Dendritic cell treated with granulocyte-macrophage colony-stimulating factor and Interleukin-4, amounts not matched to agents 40 ng/mL and 50 ng/mL, for 4 days (primary cell): ENCODE measurements at regions not wholly inside any gene's neighbourhood (a gene's known extent, or its start where the extent isn't known, plus 50 kb on each side); places are given as distances from the start of the nearest gene placed in this dataset.

Experiments
- H3K27ac Mint-ChIP-seq: one replicate; pipeline ENCODE4 v1.8.0; 2022; ENCODE audit warnings: mild to moderate bottlenecking, mixed read lengths
- H3K27me3 Mint-ChIP-seq: one replicate; pipeline ENCODE4 v1.8.0; 2022; ENCODE audit warnings: mild to moderate bottlenecking, mixed read lengths
- H3K36me3 Mint-ChIP-seq: one replicate; pipeline ENCODE4 v1.8.0; 2022; ENCODE audit warnings: low read depth, mixed read lengths
- H3K4me1 Mint-ChIP-seq: one replicate; pipeline ENCODE4 v1.8.0; 2022; ENCODE audit warnings: low read depth, mixed read lengths
- H3K4me3 Mint-ChIP-seq: one replicate; pipeline ENCODE4 v1.8.0; 2022; ENCODE audit warnings: mild to moderate bottlenecking, moderate library complexity, mixed read lengths
- H3K9me3 Mint-ChIP-seq: one replicate; pipeline ENCODE4 v1.8.0; 2022; ENCODE audit warnings: mixed read lengths
- intact Hi-C: fragments of 100-400 bp; cut with micrococcal nuclease; formaldehyde crosslinking; loops from one replicate; pipeline ENCODE4 v1.15.0; 2022

- Mint-ChIP-seq H3K4me1 (peaks cover 28% of the 10 kb centered on the region), H3K27me3 (peaks cover 5% of the 10 kb centered on the region), H3K4me3 (no peak overlapping the region), H3K36me3 (no peaks in the 10 kb centered on the region), H3K27ac (no peak overlapping the region), H3K9me3 (no peaks in the 10 kb centered on the region)
- intact Hi-C loops: no loop called here
These were observed 66.3 kb upstream of the GSE1 start for GRCh38 chr16:85546585-85547447.

- Mint-ChIP-seq H3K9me3 (no peaks in the 10 kb centered on the region), H3K27ac (no peak overlapping the region), H3K36me3 (no peaks in the 10 kb centered on the region), H3K4me1 (peaks cover 29% of the 10 kb centered on the region), H3K4me3 (no peak overlapping the region), H3K27me3 (peaks cover 5% of the 10 kb centered on the region)
- intact Hi-C loops: no loop called here
These were observed 64.7 kb upstream of the GSE1 start for GRCh38 chr16:85548375-85548774.

- intact Hi-C loops: no loop called here
- Mint-ChIP-seq H3K4me1 (peaks cover 30% of the 10 kb centered on the region), H3K4me3 (no peak overlapping the region), H3K36me3 (peaks cover 1% of the 10 kb centered on the region), H3K27me3 (no peaks in the 10 kb centered on the region), H3K9me3 (no peaks in the 10 kb centered on the region), H3K27ac (no peak overlapping the region)
These were observed 63.2 kb upstream of the GSE1 start for GRCh38 chr16:85549766-85550421.

DNA sequence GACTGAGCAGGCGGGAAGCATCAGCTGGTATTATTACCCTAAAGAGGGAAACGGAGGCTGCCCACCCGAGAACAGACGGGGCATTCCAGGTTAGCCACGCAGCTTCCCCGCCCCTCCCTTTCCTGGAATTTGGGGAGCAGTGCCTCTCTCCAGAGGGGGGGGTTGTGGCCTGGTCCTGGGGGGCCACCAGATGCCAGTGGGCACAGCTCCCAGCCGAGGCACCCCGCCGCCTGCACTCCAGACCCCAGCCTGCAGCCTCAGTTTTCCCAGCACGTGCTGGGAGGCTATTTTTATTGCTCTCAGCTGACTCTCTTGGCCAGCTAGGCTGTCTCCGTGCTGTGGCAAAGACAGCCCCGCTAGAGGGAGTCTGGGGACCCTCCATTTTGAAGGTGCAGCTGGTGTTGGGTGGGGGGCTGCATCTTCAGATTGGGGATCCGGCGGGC, 62.7 kb upstream of the GSE1 start:
- H3K4me1 Mint-ChIP-seq: peaks cover 25% of the 10 kb centered on the region
- no peaks in the 10 kb centered on the region for H3K27me3 Mint-ChIP-seq
- H3K27ac Mint-ChIP-seq: no peak overlapping the region
- H3K36me3 Mint-ChIP-seq: peaks cover 7% of the 10 kb centered on the region
- intact Hi-C loops: no loop called here
- H3K9me3 Mint-ChIP-seq: no peaks in the 10 kb centered on the region
- H3K4me3 Mint-ChIP-seq: no peak overlapping the region

- no peaks in the 10 kb centered on the region for H3K9me3 Mint-ChIP-seq
- H3K4me1 Mint-ChIP-seq: peaks cover 28% of the 10 kb centered on the region
- no peak overlapping the region for H3K27ac Mint-ChIP-seq
- H3K36me3 Mint-ChIP-seq: peaks cover 14% of the 10 kb centered on the region
- no peak overlapping the region for H3K4me3 Mint-ChIP-seq
- H3K27me3 Mint-ChIP-seq: no peaks in the 10 kb centered on the region
- intact Hi-C loops: no loop called here
These were observed 61.9 kb upstream of the GSE1 start for GRCh38 chr16:85550953-85551924.

- Mint-ChIP-seq H3K4me1 (peaks cover 40% of the 10 kb centered on the region), H3K9me3 (no peaks in the 10 kb centered on the region), H3K27ac (peak overlapping the region; percentile 95), H3K4me3 (peak overlapping the region; percentile 95), H3K36me3 (peaks cover 15% of the 10 kb centered on the region), H3K27me3 (no peaks in the 10 kb centered on the region)
- intact Hi-C loops: no loop called here
These were observed 60.1 kb upstream of the GSE1 start for GRCh38 chr16:85552980-85553435.

DNA sequence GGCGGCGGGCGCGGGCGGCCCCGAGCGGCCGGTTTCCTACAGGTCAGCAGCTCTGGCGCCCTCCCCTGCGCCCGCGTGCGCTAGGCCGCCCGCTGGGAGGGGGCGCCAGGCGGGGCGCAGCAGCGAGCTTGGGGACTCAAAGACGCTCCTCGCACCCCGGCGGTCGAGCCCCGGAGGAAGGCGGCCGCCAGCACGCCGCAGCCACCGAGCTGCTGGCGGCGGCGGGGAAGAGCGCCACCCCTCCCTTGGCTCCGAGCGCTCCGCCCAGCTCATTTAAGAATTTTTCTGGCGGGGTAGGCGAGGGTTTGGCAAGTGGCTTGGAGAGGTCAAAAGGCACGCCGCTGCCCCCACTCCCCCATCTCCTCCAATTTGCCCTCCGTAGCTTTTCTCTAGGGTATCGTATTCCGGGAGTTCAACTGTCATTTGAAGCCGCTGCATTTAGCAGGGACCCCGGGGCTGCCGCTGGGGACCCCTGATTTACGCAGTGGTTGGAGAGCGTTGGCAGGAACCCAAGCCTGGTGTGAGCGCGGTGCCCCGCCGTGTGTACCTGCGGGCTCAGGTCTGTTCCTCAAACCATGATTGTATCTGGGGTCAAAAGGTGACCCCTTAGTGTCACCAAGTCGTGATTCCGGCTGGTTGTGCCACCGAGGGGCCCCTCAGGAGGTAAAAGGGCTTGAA, 59.5 kb upstream of the GSE1 start:
- intact Hi-C loops: loop anchor here (2.0 kb wide), 1 partner anchor 63 kb away; no protein-coding TSS in a partner anchor
- H3K9me3 Mint-ChIP-seq: no peaks in the 10 kb centered on the region
- no peaks in the 10 kb centered on the region for H3K27me3 Mint-ChIP-seq
- H3K4me3 Mint-ChIP-seq: peak overlapping the region; percentile 95
- peaks cover 15% of the 10 kb centered on the region for H3K36me3 Mint-ChIP-seq
- H3K4me1 Mint-ChIP-seq: peaks cover 46% of the 10 kb centered on the region
- peak overlapping the region; percentile 95 for H3K27ac Mint-ChIP-seq

DNA sequence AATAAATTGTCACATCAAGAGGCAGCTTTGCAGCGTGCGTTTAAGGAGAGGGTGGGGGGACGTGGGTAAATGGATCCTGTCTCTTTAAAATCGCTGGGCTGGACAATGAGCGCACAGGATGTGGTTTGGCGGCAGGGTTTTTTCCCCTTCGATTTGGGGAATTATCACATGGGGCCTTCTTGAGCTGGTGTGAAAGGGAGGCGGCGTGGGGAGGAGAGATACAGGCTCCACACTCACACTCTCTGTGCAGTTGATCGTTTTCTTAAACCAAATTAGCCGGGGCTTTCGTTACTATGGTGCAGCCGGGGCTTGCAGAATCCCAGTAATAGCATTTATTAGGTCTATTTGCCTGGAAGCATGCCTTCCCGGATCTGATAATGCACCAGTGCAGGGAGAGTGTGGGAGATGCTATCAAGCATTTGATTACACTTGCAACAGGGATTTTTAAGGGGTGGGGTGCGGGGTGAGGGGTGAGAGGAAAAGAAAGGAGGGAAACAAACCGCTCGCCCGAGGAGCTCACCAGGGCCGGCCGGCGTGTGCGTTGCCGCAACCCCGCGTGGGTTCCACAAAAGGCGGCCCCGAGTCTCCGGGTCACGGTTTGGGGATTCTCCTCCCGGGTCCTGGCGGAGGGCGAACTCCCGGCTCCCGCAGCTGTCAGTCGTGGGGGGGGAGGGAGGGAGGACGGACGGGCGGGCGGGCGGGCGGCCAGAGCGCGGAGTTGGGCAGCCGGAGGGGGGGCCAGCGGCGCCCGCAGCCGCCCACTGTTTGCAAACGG, 58.8 kb upstream of the GSE1 start:
- H3K4me3 Mint-ChIP-seq: peak overlapping the region; percentile 95
- H3K27me3 Mint-ChIP-seq: no peaks in the 10 kb centered on the region
- H3K9me3 Mint-ChIP-seq: no peaks in the 10 kb centered on the region
- peaks cover 53% of the 10 kb centered on the region for H3K4me1 Mint-ChIP-seq
- intact Hi-C loops: loop anchor here (2.0 kb wide), 1 partner anchor 62 kb away; no protein-coding TSS in a partner anchor
- H3K36me3 Mint-ChIP-seq: peaks cover 15% of the 10 kb centered on the region
- H3K27ac Mint-ChIP-seq: peak overlapping the region; percentile 95

DNA sequence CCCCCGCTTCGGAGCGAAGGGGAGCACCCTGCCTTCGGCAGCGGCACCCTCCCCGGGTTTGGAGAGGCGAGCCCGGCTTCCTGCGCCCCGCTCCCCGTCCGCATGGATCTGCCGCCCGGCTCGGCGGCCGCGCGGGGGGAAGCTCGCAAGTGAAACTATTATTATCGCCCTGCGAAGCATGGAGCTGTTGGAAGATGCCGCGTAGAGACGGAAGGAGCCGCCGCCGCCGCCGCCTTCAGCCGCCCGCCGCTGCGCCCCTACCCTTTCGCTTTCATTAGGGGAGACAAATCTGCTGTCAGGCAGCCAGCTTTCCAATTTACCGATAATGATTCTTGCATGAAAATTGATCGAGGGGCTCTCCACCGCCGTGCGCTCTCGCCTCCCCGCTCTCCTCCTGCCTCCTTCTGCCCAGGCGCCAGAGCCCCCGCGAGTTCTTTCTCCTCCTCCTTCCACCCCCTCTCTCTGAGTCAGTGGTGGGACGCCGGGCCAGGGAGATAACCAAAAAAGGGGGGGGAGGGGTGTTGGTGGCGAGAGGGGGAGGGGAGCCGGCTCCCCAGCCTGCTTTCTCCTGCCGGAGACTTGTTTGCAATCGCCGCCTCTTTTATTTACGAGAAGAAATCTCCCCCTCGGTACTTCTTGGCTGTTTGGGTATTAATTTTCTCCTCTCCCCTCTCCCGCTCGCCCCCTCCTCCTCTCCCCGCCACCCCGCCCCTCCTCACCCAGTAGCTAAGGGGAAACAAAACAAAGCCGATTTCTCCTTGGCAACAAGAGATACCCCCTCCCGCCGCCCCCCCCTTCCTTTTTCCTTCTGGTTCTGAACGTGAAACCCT, 58.0 kb upstream of the GSE1 start:
- Mint-ChIP-seq H3K27me3 (no peaks in the 10 kb centered on the region), H3K4me1 (peaks cover 59% of the 10 kb centered on the region), H3K36me3 (peaks cover 15% of the 10 kb centered on the region), H3K27ac (peak overlapping the region; percentile 95), H3K4me3 (peak overlapping the region; percentile 95), H3K9me3 (no peaks in the 10 kb centered on the region)
- intact Hi-C loops: loop anchor here (2.0 kb wide), 1 partner anchor 62 kb away; no protein-coding TSS in a partner anchor

- Mint-ChIP-seq H3K27ac (peak overlapping the region; percentile 95), H3K27me3 (no peaks in the 10 kb centered on the region), H3K4me1 (peaks cover 65% of the 10 kb centered on the region), H3K4me3 (peak overlapping the region; percentile 95), H3K36me3 (peaks cover 22% of the 10 kb centered on the region), H3K9me3 (no peaks in the 10 kb centered on the region)
- intact Hi-C loops: loop anchor here (2.0 kb wide), 1 partner anchor 61 kb away; no protein-coding TSS in a partner anchor
These were observed 57.2 kb upstream of the GSE1 start for GRCh38 chr16:85555719-85556455.

DNA sequence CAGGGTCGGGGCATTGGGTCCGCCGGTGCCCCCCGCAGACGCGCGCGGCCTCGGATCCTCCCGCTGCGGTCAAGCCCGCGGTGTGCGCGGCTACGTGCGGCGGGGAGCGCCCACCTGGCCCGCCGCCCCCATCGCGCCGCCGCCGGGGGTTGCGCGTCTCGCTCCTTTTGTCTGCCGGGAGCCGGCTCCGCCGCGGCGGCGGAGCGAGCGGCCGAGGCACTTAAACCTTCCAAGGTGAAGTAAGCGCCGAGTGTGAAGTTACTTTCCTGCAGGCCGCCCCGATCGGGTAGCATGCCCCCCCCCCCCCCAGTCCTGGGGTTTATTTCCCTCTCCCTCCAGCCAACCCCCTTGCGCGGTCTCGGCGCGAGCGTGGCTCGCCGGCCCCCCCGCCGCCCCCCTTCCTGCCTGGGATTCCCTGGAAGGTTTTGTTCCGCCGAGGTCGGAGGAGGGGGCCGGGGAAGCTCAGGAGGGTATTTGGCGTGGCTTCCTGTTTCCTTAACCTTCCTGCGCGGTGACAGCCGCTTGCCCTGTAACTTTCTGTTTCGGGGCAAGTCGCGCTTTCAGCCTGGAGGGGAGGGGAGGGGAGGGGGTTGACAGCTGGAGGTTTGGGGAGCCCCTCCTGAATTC, 56.6 kb upstream of the GSE1 start:
- intact Hi-C loops: no loop called here
- peaks cover 65% of the 10 kb centered on the region for H3K4me1 Mint-ChIP-seq

More for the DNA sequence above, 56.6 kb upstream of the GSE1 start:
- H3K36me3 Mint-ChIP-seq: peaks cover 26% of the 10 kb centered on the region
- peak overlapping the region; percentile 95 for H3K4me3 Mint-ChIP-seq
- no peaks in the 10 kb centered on the region for H3K27me3 Mint-ChIP-seq
- H3K9me3 Mint-ChIP-seq: no peaks in the 10 kb centered on the region
- peak overlapping the region; percentile 95 for H3K27ac Mint-ChIP-seq
